ENCODE measurements at regions not wholly inside any gene's neighbourhood (a gene's known extent, or its start where the extent isn't known, plus 50 kb on each side); places are given as distances from the start of the nearest gene placed in this dataset.

DNA sequence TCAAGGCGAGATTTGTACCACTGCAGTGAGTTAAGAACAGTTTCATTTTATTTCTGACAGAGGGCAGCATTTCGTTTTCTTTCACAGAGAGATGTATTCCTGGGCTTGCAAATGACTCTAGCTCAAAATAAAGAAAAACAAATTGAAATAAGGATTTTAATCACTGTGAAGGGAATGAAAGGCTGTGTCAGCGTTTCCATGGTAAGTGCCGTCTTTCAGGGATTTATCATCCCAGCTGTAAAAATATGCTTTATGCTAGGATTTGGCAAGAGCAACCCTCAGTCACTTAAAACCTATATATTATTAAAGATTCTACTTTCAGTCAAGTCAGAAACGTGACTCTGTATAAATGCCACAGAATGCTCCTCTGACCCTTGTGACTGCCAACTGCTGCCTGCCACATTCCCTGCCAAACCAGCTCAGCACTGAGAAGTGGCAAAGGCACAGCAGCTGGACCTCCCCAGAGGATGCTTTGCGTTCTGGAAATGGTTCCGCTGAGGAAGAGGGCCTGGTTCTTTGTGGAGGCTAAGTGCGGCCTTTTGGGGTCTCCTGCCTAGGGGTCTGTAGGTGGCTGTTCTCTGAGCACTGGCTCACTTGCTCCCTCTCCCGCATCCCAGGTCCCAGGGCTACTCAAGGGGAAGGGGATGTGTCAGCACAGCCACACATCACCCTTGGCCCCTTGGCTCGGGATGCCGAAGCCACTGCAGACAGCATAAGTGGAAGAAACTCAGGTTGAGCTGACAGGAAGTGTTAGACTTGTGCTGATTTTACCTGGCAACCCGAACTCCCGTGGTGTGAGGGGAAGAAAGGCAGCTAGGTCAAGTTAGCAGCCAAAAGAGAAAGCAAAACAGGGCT lies 56.6 kb upstream of the POMGNT2 start:
- DNase-seq (no peak), ATAC-seq (peak; percentile 69)
- Histone ChIP-seq H3K4me3 (no peak overlapping the region), H3K9me3 (peaks cover 9% of the 10 kb centered on the region), H3K36me3 (ENCODE audit: low read depth) (no peaks in the 10 kb centered on the region), H3K4me1 (ENCODE audit: low read depth) (no peaks in the 10 kb centered on the region)
- TF ChIP-seq, protein P1, sequence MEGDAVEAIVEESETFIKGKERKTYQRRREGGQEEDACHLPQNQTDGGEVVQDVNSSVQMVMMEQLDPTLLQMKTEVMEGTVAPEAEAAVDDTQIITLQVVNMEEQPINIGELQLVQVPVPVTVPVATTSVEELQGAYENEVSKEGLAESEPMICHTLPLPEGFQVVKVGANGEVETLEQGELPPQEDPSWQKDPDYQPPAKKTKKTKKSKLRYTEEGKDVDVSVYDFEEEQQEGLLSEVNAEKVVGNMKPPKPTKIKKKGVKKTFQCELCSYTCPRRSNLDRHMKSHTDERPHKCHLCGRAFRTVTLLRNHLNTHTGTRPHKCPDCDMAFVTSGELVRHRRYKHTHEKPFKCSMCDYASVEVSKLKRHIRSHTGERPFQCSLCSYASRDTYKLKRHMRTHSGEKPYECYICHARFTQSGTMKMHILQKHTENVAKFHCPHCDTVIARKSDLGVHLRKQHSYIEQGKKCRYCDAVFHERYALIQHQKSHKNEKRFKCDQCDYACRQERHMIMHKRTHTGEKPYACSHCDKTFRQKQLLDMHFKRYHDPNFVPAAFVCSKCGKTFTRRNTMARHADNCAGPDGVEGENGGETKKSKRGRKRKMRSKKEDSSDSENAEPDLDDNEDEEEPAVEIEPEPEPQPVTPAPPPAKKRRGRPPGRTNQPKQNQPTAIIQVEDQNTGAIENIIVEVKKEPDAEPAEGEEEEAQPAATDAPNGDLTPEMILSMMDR (IDR thresholded peaks at IDR 0.05): no peak
- intact Hi-C loops (cut with DNase I, micrococcal nuclease): loop anchor here in 1 of 2 donors (5.0 kb wide), 1 partner anchor 125 kb away; the partner anchor contains the start of gene SNRK

DNA sequence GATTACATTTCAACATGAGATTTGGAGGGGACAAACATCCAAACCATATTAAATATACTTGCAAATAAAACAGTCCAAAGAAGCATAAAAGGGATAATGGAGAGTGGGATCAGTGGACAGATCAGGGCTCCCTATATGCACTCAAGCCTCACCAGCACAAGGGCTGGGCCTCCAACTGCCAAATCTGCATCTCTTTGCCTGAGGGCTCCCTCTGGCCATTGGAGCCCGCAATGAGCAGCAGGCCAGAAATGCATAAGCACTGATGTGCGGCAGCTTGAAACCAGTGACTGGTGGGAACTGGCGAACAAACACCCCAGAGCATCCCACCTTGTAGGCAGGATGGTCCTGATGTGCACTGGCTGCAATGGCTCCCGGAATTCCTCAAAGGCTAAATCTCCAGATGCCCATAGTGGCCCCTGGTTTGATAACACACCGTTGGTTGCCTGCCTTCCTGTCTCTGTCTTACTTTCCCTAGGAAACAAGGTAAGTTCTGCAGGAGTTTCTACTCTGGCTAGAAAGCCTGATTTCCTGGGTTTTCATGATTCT lies 55.9 kb upstream of the POMGNT2 start:
- DNase-seq (no peak), ATAC-seq (no peak)
- H3K4me1 ChIP-seq (ENCODE audit: low read depth): no peaks in the 10 kb centered on the region
- H3K9me3 ChIP-seq: peaks cover 7% of the 10 kb centered on the region
- intact Hi-C loops (cut with DNase I, micrococcal nuclease): loop anchor here in 1 of 2 donors (5.0 kb wide), 1 partner anchor 126 kb away; the partner anchor contains the start of gene SNRK
- H3K4me3 ChIP-seq: no peak overlapping the region
- no peaks in the 10 kb centered on the region for H3K36me3 ChIP-seq (ENCODE audit: low read depth)
- TF ChIP-seq, protein P1 (IDR thresholded peaks at IDR 0.05): no peak

DNA sequence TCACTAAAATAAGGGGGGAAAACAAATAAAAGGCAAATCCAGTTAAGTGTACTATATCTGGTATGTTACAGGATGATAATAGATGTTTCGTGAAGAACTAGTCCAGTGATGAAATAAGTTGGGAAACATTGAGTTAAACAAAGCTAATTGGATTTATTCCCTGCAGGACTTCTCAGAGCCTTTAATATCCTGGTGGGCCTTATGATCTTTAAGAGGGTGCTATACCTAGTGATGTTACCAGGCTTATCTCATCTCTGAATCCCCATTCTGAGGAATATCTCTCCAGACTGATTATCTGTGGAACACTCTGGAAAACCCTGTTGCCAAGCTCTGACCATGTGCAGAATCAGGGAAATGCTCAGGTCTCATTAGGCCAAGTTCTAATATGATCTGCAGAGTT lies 54.8 kb upstream of the POMGNT2 start:
- no peak for DNase-seq
- no peak overlapping the region for H3K4me3 ChIP-seq
- no peaks in the 10 kb centered on the region for H3K4me1 ChIP-seq (ENCODE audit: low read depth)
- TF ChIP-seq, protein P1 (IDR thresholded peaks at IDR 0.05): no peak
- H3K9me3 ChIP-seq: no peaks in the 10 kb centered on the region
- ATAC-seq: no peak
- H3K36me3 ChIP-seq (ENCODE audit: low read depth): no peaks in the 10 kb centered on the region
- intact Hi-C loops (cut with DNase I, micrococcal nuclease): loop anchor here in 1 of 2 donors (5.0 kb wide), 1 partner anchor 127 kb away; the partner anchor contains the start of gene SNRK

DNA sequence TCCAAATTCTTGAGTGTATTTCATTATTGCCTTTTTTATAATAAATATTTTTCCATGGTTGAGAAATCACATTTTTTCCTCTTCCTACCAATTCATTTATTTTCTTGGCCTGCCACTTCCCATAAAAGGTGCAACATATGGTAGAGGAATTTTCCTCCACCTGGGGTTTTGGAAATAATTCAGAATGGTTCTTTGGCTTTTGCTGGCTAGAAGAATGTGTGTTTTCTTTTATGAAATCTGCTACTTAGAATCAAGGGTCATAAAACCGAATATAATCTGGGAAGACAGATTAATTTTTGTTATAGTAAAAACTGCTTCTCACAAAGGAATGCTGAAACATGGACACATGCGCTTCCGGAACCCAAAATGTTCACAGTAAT lies 54.0 kb upstream of the POMGNT2 start:
- no peak for ATAC-seq
- no peak for DNase-seq
- intact Hi-C loops (cut with DNase I, micrococcal nuclease): loop anchor here (5.0 to 10.0 kb wide), 3 partner anchors 127 to 345 kb away; partner anchors contain the start of gene SNRK (in 1 of the 2)
- Histone ChIP-seq H3K4me1 (ENCODE audit: low read depth) (no peaks in the 10 kb centered on the region), H3K4me3 (no peak overlapping the region), H3K9me3 (no peaks in the 10 kb centered on the region), H3K36me3 (ENCODE audit: low read depth) (no peaks in the 10 kb centered on the region)
- TF ChIP-seq, protein P1 (IDR thresholded peaks at IDR 0.05): no peak

DNA sequence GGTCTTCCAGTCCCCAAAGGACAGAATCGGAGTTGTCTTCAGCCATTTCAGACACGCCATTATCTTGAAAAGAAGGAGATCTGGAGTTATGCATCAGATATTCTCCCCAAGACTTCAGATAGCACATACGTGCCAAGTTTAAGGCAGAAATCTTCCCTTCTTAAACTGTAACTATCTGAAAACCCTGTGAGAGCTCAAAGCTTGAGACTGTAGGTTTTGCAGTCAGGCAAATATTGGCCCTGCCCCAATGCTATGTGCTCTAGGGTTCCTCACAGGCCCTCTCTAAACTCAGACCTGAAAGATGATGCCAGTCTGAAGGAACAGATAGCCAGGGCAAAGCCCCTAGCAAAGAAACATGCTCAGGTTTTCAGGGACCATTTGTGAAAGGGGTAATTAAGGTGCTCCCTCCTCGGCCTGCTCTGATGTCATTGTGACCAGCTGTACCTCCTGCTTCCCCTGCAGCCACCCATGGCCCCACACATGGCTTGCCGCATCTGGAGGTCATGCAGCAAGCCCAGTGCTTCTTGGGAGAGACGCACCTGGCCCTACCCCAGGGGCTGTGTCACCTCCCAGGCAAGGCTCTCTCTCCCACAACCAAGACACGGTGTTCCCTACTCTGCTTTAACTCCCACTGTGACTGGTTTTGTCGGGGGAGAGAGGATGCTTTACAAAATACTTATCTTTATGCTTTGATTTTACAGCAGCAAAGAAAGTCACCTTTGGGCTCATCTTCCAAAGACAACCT lies 53.4 kb upstream of the POMGNT2 start:
- Histone ChIP-seq H3K4me3 (no peak overlapping the region), H3K36me3 (ENCODE audit: low read depth) (no peaks in the 10 kb centered on the region), H3K4me1 (ENCODE audit: low read depth) (no peaks in the 10 kb centered on the region), H3K9me3 (no peaks in the 10 kb centered on the region)
- TF ChIP-seq, protein P1 (IDR thresholded peaks at IDR 0.05): no peak
- DNase-seq: no peak
- no peak for ATAC-seq
- intact Hi-C loops (cut with DNase I, micrococcal nuclease): loop anchor here (5.0 to 10.0 kb wide), 2 partner anchors 197 to 345 kb away; no protein-coding TSS in a partner anchor

Data from mucosa of descending colon (tissue), 3 donors.